CD4-positive, alpha-beta T cell (primary cell): ENCODE measurements at regions not wholly inside any gene's neighbourhood (a gene's known extent, or its start where the extent isn't known, plus 50 kb on each side); places are given as distances from the start of the nearest gene placed in this dataset.

ENCODE experiments used
- ATAC-seq: fragments of 200-7000 bp; cut with Tn5 transposase; one replicate; pipeline ENCODE4 v1.10.0; 2022; ENCODE audit warnings: mild to moderate bottlenecking; ENCODE audit not compliant: poor library complexity
- CTCF ChIA-PET: fragments of 350-600 bp; sonication (Branson Sonifier 250); formaldehyde crosslinking; loops from one replicate; lab custom pipeline; 2021; ENCODE audit warnings: antibody characterized with exemption, inconsistent platforms; lab: Charles Lee
- POLR2A ChIA-PET: fragments of 350-600 bp; sonication (Branson Sonifier 250); formaldehyde crosslinking; loops from one replicate; lab custom pipeline; 2021; ENCODE audit warnings: antibody characterized with exemption, inconsistent platforms; lab: Charles Lee
- DNase-seq, 14 experiments: peaks; one replicate each; pipeline ENCODE4 v3.0.0-alpha.2; 2013 to 2020; ENCODE audit warnings: mixed read lengths in 2 of 14
- H3K27ac ChIP-seq, 2 donors: one replicate each; pipeline versions ENCODE4 v1.5.1 to v1.7.0; 2013; ENCODE audit warnings: low read length in 2 of 2, low read depth in 1 of 2, mild to moderate bottlenecking in 1 of 2
- H3K27me3 ChIP-seq, 2 experiments: 1 replicate in 1 of 2; 2 replicates in 1 of 2; pipeline versions ENCODE4 v1.6.1 to v1.7.0; 2013; ENCODE audit warnings: low read length in 2 of 2, control low read depth in 1 of 2, mild to moderate bottlenecking in 1 of 2, moderate library complexity in 1 of 2; ENCODE audit not compliant: insufficient read depth in 2 of 2, control insufficient read depth in 1 of 2
- H3K36me3 ChIP-seq: one replicate; pipeline ENCODE4 v1.6.1; 2013; ENCODE audit warnings: low read length, control low read depth; ENCODE audit not compliant: insufficient read depth
- H3K4me1 ChIP-seq: one replicate; pipeline ENCODE4 v1.6.1; 2013; ENCODE audit warnings: low read length, control low read depth; ENCODE audit not compliant: insufficient read depth
- H3K4me3 ChIP-seq: one replicate; pipeline ENCODE4 v1.5.1; 2013; ENCODE audit warnings: mild to moderate bottlenecking, low read length, moderate library complexity
- H3K9me3 ChIP-seq, 2 experiments: 1 replicate in 1 of 2; 2 replicates in 1 of 2; pipeline versions ENCODE4 v1.6.1 to v1.7.0; 2013; ENCODE audit warnings: low read length in 2 of 2, mild to moderate bottlenecking in 2 of 2, control low read depth in 1 of 2, moderate library complexity in 1 of 2; ENCODE audit not compliant: control insufficient read depth in 1 of 2, insufficient read depth in 1 of 2
- H3K27ac Mint-ChIP-seq: one replicate; pipeline ENCODE4 v1.8.0; 2020; ENCODE audit warnings: mixed read lengths
- H3K27me3 Mint-ChIP-seq: one replicate; pipeline ENCODE4 v1.8.0; 2021; ENCODE audit warnings: mixed read lengths
- H3K36me3 Mint-ChIP-seq: one replicate; pipeline ENCODE4 v1.8.0; 2021; ENCODE audit warnings: low read depth, mixed read lengths
- H3K4me1 Mint-ChIP-seq: one replicate; pipeline ENCODE4 v1.8.0; 2021; ENCODE audit warnings: low read depth, mixed read lengths
- H3K4me3 Mint-ChIP-seq: one replicate; pipeline ENCODE4 v1.8.0; 2020; ENCODE audit warnings: mild to moderate bottlenecking, mixed read lengths
- H3K9me3 Mint-ChIP-seq: one replicate; pipeline ENCODE4 v1.8.0; 2020; ENCODE audit warnings: mixed read lengths
- intact Hi-C, 2 experiments: fragments of 100-400 bp; cut with DNase I in 1 of 2; cut with micrococcal nuclease in 1 of 2; formaldehyde crosslinking; loops; one replicate each; pipeline versions ENCODE4 v1.15.1 to v1.9.0; 2023 to 2025; cut with DNase I, micrococcal nuclease
- TF ChIP-seq, protein P1 (sequence below): fragments of 200-600 bp; IDR thresholded peaks from one replicate; pipeline ENCODE4 v1.8.0; 2022; ENCODE audit warnings: antibody characterized with exemption, mild to moderate bottlenecking

DNA sequence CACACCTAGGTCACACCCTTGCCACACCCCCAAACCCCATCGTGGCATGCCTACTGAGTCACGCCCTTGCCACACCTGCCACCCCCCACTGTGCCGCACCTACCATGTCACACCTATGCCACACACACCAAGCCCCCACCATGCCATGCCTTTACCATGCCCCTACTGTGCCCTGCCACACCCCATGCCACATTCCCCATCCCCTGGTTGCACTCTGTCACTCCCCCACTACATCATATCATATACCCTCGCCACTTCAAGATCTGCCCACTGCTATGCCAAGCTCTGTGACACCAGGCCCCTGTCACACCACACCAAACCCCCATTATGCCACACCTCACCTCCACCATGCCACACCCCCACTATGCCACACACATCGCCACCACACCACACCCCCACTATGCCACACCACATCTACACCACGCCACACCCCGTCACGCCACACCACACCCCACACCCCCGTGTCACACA lies 101.2 kb downstream of the OLFM1 start:
- no peak for DNase-seq
- Mint-ChIP-seq H3K27me3 (peaks cover 8% of the 10 kb centered on the region), H3K36me3 (no peaks in the 10 kb centered on the region), H3K4me3 (no peak overlapping the region), H3K27ac (no peak overlapping the region), H3K4me1 (no peaks in the 10 kb centered on the region), H3K9me3 (no peaks in the 10 kb centered on the region)
- no peaks in the 10 kb centered on the region for H3K27me3 ChIP-seq
- H3K4me1 ChIP-seq: no peaks in the 10 kb centered on the region
- ChIA-PET POLR2A (no interaction called here), CTCF (no interaction called here)
- H3K27ac ChIP-seq: no peak overlapping the region
- ATAC-seq: no peak
- no peaks in the 10 kb centered on the region for H3K36me3 ChIP-seq
- TF ChIP-seq, protein P1, sequence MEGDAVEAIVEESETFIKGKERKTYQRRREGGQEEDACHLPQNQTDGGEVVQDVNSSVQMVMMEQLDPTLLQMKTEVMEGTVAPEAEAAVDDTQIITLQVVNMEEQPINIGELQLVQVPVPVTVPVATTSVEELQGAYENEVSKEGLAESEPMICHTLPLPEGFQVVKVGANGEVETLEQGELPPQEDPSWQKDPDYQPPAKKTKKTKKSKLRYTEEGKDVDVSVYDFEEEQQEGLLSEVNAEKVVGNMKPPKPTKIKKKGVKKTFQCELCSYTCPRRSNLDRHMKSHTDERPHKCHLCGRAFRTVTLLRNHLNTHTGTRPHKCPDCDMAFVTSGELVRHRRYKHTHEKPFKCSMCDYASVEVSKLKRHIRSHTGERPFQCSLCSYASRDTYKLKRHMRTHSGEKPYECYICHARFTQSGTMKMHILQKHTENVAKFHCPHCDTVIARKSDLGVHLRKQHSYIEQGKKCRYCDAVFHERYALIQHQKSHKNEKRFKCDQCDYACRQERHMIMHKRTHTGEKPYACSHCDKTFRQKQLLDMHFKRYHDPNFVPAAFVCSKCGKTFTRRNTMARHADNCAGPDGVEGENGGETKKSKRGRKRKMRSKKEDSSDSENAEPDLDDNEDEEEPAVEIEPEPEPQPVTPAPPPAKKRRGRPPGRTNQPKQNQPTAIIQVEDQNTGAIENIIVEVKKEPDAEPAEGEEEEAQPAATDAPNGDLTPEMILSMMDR: no peak
- no peak overlapping the region for H3K4me3 ChIP-seq
- intact Hi-C loops: no loop called here
- peaks cover 0 to 4% of the 10 kb centered on the region in 2 experiments for H3K9me3 ChIP-seq

DNA sequence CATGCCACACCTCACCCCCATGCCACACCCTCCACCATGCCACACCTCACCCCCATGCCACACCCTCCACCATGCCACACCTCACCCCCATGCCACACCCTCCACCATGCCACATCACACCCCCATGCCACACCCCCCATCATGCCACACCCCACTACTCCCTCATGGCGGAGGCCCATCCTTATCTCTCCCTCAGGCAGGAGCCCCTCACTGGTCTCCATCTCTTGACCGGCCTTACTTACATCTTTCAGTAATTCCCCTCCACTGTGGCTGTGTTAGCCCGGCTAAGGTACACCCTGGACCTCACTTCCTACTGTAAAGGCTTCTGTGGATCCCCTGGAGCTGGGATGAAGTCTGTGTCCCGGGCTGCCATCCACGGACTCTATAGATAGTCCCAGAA lies 102.0 kb downstream of the OLFM1 start:
- H3K27me3 Mint-ChIP-seq: peaks cover 6% of the 10 kb centered on the region
- no peaks in the 10 kb centered on the region for H3K36me3 ChIP-seq
- ATAC-seq (no peak), DNase-seq (no peak)
- no peak overlapping the region for H3K27ac ChIP-seq
- TF ChIP-seq, protein P1: no peak
- no peak overlapping the region for H3K4me3 Mint-ChIP-seq
- H3K4me3 ChIP-seq: no peak overlapping the region
- no peak overlapping the region for H3K27ac Mint-ChIP-seq
- H3K9me3 Mint-ChIP-seq: no peaks in the 10 kb centered on the region
- H3K36me3 Mint-ChIP-seq: no peaks in the 10 kb centered on the region
- H3K27me3 ChIP-seq: no peaks in the 10 kb centered on the region
- CTCF ChIA-PET: no interaction called here
- H3K4me1 Mint-ChIP-seq: no peaks in the 10 kb centered on the region
- intact Hi-C loops: no loop called here
- POLR2A ChIA-PET: no interaction called here
- H3K9me3 ChIP-seq: peaks cover 0 to 4% of the 10 kb centered on the region in 2 experiments
- H3K4me1 ChIP-seq: no peaks in the 10 kb centered on the region

DNA sequence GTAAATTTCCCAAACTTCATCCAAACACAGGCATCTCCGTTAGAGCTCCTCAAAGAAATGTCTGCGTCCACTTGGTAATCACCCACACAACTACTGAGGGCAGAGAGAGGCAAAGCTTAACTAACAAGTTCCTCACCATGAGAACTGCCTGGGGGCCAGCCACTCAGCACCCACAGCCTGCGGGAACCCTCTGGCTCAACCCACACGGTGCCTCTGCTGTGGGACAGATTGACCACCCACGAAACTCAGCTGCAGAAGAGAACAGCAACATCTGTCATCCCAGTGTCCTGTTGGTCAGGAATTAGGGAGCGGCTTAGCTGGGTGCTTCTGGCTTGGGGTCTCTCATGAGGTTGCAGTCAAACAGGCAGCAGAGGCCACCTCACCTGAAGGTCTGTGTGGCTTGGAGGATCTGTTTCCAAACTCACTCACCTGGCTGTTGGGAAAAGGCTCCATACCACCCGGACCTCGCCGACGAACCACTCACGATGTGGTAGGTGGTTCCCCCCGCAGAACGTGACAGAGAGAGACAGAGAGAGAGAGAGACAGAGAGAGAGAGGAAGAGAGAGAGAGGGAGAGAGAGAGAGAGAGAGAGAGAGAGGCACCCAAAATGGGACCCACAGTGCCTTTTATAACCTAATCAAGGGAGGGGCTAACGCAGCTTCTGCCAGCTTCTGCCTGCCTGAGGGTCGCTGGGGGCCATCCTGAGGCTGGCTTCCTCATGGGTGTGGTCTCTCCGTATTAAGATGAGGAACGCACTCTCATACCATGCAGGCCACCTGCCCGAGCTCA lies 103.5 kb downstream of the OLFM1 start:
- peaks cover 4% of the 10 kb centered on the region for H3K27me3 Mint-ChIP-seq
- H3K9me3 Mint-ChIP-seq: no peaks in the 10 kb centered on the region
- Histone ChIP-seq H3K9me3 (peaks cover 0 to 8% of the 10 kb centered on the region in 2 experiments), H3K4me3 (no peak overlapping the region), H3K4me1 (no peaks in the 10 kb centered on the region), H3K27me3 (no peaks in the 10 kb centered on the region), H3K36me3 (no peaks in the 10 kb centered on the region), H3K27ac (no peak overlapping the region)
- no peaks in the 10 kb centered on the region for H3K36me3 Mint-ChIP-seq
- TF ChIP-seq, protein P1: no peak
- H3K4me1 Mint-ChIP-seq: no peaks in the 10 kb centered on the region
- ATAC-seq (no peak), DNase-seq (no peak)
- no peak overlapping the region for H3K27ac Mint-ChIP-seq
- no peak overlapping the region for H3K4me3 Mint-ChIP-seq
- CTCF ChIA-PET: no interaction called here
- intact Hi-C loops: no loop called here
- POLR2A ChIA-PET: no interaction called here
